ENCODE measurements at regions not wholly inside any gene's neighbourhood (a gene's known extent, or its start where the extent isn't known, plus 50 kb on each side); places are given as distances from the start of the nearest gene placed in this dataset.

GRCh38 chr14:105616802-105617192 lies 90.4 kb downstream of the TMEM121 start:
- TF ChIP-seq CTCF (conservative IDR thresholded peaks at IDR 0.05; ENCODE audit: low read depth, low read length) (no peak), EZH2phosphoT487 (IDR thresholded peaks at IDR 0.05; ENCODE audit: borderline replicate concordance, low read length) (no peak)
